Sigmoid colon (tissue), 6 donors: ENCODE measurements at regions not wholly inside any gene's neighbourhood (a gene's known extent, or its start where the extent isn't known, plus 50 kb on each side); places are given as distances from the start of the nearest gene placed in this dataset.

Experiments
- DNase-seq: peaks from one replicate; pipeline ENCODE4 v3.0.0-alpha.2; 2019
- H3K27ac ChIP-seq, 4 donors: fragments of 200-600 bp; sonication (generic); one replicate each; pipeline ENCODE4 v1.5.1; 2016 to 2019; ENCODE audit warnings: mild to moderate bottlenecking in 1 of 4
- H3K27me3 ChIP-seq, 3 donors: fragments of 200-600 bp; sonication (generic); one replicate each; pipeline ENCODE4 v1.5.1; 2019; ENCODE audit warnings: mild to moderate bottlenecking in 1 of 3
- H3K36me3 ChIP-seq, 4 donors: fragments of 200-600 bp; sonication (generic); one replicate each; pipeline ENCODE4 v1.5.1; 2016 to 2019
- H3K4me1 ChIP-seq, 4 donors: fragments of 200-600 bp; sonication (generic); one replicate each; pipeline ENCODE4 v1.5.1; 2017 to 2019
- H3K4me3 ChIP-seq, 4 donors: fragments of 200-600 bp; sonication (generic); one replicate each; pipeline ENCODE4 v1.5.1; 2017 to 2019; ENCODE audit warnings: mild to moderate bottlenecking in 2 of 4, moderate library complexity in 1 of 4
- H3K9me3 ChIP-seq, 4 donors: fragments of 200-600 bp in 3 of 4; sonication (generic) in 3 of 4; one replicate each; pipeline versions ENCODE4 v1.5.1 to v1.6.1; 2013 to 2019
- CTCF ChIP-seq, 4 experiments: fragments of 450-650 bp in 3 of 4; fragments of 200-600 bp in 1 of 4; IDR thresholded peaks; one replicate each; pipeline ENCODE4 v1.5.1; 2016 to 2019; ENCODE audit warnings: antibody characterized with exemption in 4 of 4, mild to moderate bottlenecking in 3 of 4, moderate library complexity in 2 of 4
- EP300 ChIP-seq, 4 donors: sonication (generic); formaldehyde crosslinking; IDR thresholded peaks; one replicate each; pipeline ENCODE4 v1.6.1; 2017; ENCODE audit warnings: antibody characterized with exemption in 4 of 4
- POLR2A ChIP-seq, 2 donors: fragments of 450-650 bp; IDR thresholded peaks; one replicate each; pipeline ENCODE4 v1.6.1; 2016; ENCODE audit warnings: antibody characterized with exemption in 2 of 2, mild to moderate bottlenecking in 2 of 2, moderate library complexity in 2 of 2
- POLR2AphosphoS5 ChIP-seq, 4 donors: sonication (generic); formaldehyde crosslinking; IDR thresholded peaks; one replicate each; pipeline ENCODE4 v1.6.1; 2017; ENCODE audit warnings: antibody characterized with exemption in 4 of 4
- WGBS, 2 donors: extraction: QIAGEN DNeasy Blood & Tissue Kit; methylation state at CpG; one replicate each; pipeline ENCODE4 v1.1.7; 2013; 5-methylcytosine and 5-hydroxymethylcytosine counted together
- intact Hi-C: fragments of 100-400 bp; cut with DNase I; formaldehyde crosslinking; loops from one replicate; pipeline ENCODE4 v1.15.1; 2023
- donor health status: healthy with polysubstance abuse.
- donor health status: healthy.

- 73 to 81% methylated on average over 2 of the region's 2 CpGs for WGBS, 2 donors
Measured at GRCh38 chr1:219791766-219792165, 136.6 kb downstream of the SLC30A10 start.

GRCh38 chr1:219790834-219791615 lies 137.3 kb downstream of the SLC30A10 start:
- TF ChIP-seq POLR2A (IDR thresholded peaks at IDR 0.05) = no peak
- no peak for TF ChIP-seq EP300 (IDR thresholded peaks at IDR 0.05)
- TF ChIP-seq POLR2AphosphoS5 (IDR thresholded peaks at IDR 0.05) = no peak
- no peak for TF ChIP-seq CTCF (IDR thresholded peaks at IDR 0.05)
- intact Hi-C loops = no loop called here
- 36 to 45% methylated on average over 5 of the region's 5 CpGs for WGBS, 2 donors

More at GRCh38 chr1:219791766-219792165, 136.6 kb downstream of the SLC30A10 start:
- Histone ChIP-seq H3K27me3 (no peaks in the 10 kb centered on the region), H3K9me3 (no peaks in the 10 kb centered on the region), H3K4me1 (peaks cover 0 to 10% (median 4%) of the 10 kb centered on the region in 4 donors), H3K27ac (no peak overlapping the region), H3K36me3 (no peaks in the 10 kb centered on the region), H3K4me3 (no peak overlapping the region)
- TF ChIP-seq POLR2AphosphoS5 (IDR thresholded peaks at IDR 0.05) (no peak), CTCF (IDR thresholded peaks at IDR 0.05) (no peak), EP300 (IDR thresholded peaks at IDR 0.05) (no peak), POLR2A (IDR thresholded peaks at IDR 0.05) (no peak)
- DNase-seq = no peak
- intact Hi-C loops = no loop called here

GRCh38 chr1:219788700-219789099 lies 139.7 kb downstream of the SLC30A10 start:
- DNase-seq = no peak
- Histone ChIP-seq H3K27ac (no peak overlapping the region), H3K27me3 (no peaks in the 10 kb centered on the region), H3K4me3 (no peak overlapping the region), H3K9me3 (no peaks in the 10 kb centered on the region), H3K4me1 (peaks cover 0 to 23% (median 15%) of the 10 kb centered on the region in 4 donors), H3K36me3 (no peaks in the 10 kb centered on the region)
- intact Hi-C loops = no loop called here
- WGBS, 2 donors = 55 to 66% methylated on average over 4 of the region's 4 CpGs
- TF ChIP-seq CTCF (IDR thresholded peaks at IDR 0.05) = no peak
- TF ChIP-seq EP300 (IDR thresholded peaks at IDR 0.05) = no peak
- no peak for TF ChIP-seq POLR2AphosphoS5 (IDR thresholded peaks at IDR 0.05)
- no peak for TF ChIP-seq POLR2A (IDR thresholded peaks at IDR 0.05)

More at GRCh38 chr1:219790834-219791615, 137.3 kb downstream of the SLC30A10 start:
- Histone ChIP-seq H3K4me3 (no peak overlapping the region), H3K9me3 (no peaks in the 10 kb centered on the region), H3K36me3 (no peaks in the 10 kb centered on the region), H3K27me3 (no peaks in the 10 kb centered on the region), H3K27ac (no peak overlapping the region), H3K4me1 (peaks cover 0 to 10% (median 4%) of the 10 kb centered on the region in 4 donors)
- no peak for DNase-seq

- no peaks in the 10 kb centered on the region for H3K36me3 ChIP-seq
- WGBS, 2 donors = 88 to 92% methylated on average over 1 of the region's 1 CpG
- no peaks in the 10 kb centered on the region for H3K9me3 ChIP-seq
- TF ChIP-seq EP300 (IDR thresholded peaks at IDR 0.05) (no peak), POLR2A (IDR thresholded peaks at IDR 0.05) (no peak), CTCF (IDR thresholded peaks at IDR 0.05) (no peak), POLR2AphosphoS5 (IDR thresholded peaks at IDR 0.05) (no peak)
- H3K27me3 ChIP-seq = no peaks in the 10 kb centered on the region
- no peak overlapping the region for H3K4me3 ChIP-seq
- H3K27ac ChIP-seq = no peak overlapping the region
- DNase-seq = no peak
- peaks cover 0 to 23% (median 15%) of the 10 kb centered on the region in 4 donors for H3K4me1 ChIP-seq
- intact Hi-C loops = no loop called here
Measured at GRCh38 chr1:219788091-219788490, 140.3 kb downstream of the SLC30A10 start.
